ENCODE measurements at regions not wholly inside any gene's neighbourhood (a gene's known extent, or its start where the extent isn't known, plus 50 kb on each side); places are given as distances from the start of the nearest gene placed in this dataset.
"Not testable (repeated sequence)": the region's sequence is repeated elsewhere in the genome, so short reads cannot be mapped to it uniquely, and the experiment has no call there.

- DNase-seq (ENCODE audit: low spot score in 2 of 2) (no peak), FAIRE-seq (no peak)
These were observed 156.1 kb upstream of the CITED2 start for GRCh38 chr6:139530561-139530960.

GRCh38 chr6:139529420-139529819, 155.0 kb upstream of the CITED2 start:
- no peak for DNase-seq (ENCODE audit: low spot score in 2 of 2)
- no peak for FAIRE-seq

- DNase-seq (ENCODE audit: low spot score in 2 of 2) (no peak), FAIRE-seq (no peak)
These were observed 154.0 kb upstream of the CITED2 start for GRCh38 chr6:139528471-139528870.

- no peak for FAIRE-seq
- DNase-seq (ENCODE audit: low spot score in 2 of 2), result no peak
These were observed 151.0 kb upstream of the CITED2 start for GRCh38 chr6:139525415-139525814.

- FAIRE-seq (no peak), DNase-seq (ENCODE audit: low spot score in 2 of 2) (no peak)
These were observed 149.5 kb upstream of the CITED2 start for GRCh38 chr6:139523986-139524385.

- FAIRE-seq (no peak), DNase-seq (ENCODE audit: low spot score in 2 of 2) (no peak)
These were observed 148.2 kb upstream of the CITED2 start for GRCh38 chr6:139522511-139523220.

GRCh38 chr6:139521338-139521737, 146.9 kb upstream of the CITED2 start:
- FAIRE-seq, result no peak
- DNase-seq (ENCODE audit: low spot score in 2 of 2), result no peak

GRCh38 chr6:139520321-139520768, 145.9 kb upstream of the CITED2 start:
- DNase-seq (ENCODE audit: low spot score in 2 of 2), result no peak
- FAIRE-seq, result no peak

- FAIRE-seq (no peak), DNase-seq (ENCODE audit: low spot score in 2 of 2) (peak in 1 of 2 donors; percentile 22)
These were observed 145.2 kb upstream of the CITED2 start for GRCh38 chr6:139519571-139520031.

- FAIRE-seq (no peak), DNase-seq (ENCODE audit: low spot score in 2 of 2) (no peak)
These were observed 144.6 kb upstream of the CITED2 start for GRCh38 chr6:139519097-139519496.

GRCh38 chr6:139518556-139519091, 144.2 kb upstream of the CITED2 start:
- FAIRE-seq (no peak), DNase-seq (ENCODE audit: low spot score in 2 of 2) (no peak)

- not testable (repeated sequence) for FAIRE-seq; DNase-seq (ENCODE audit: low spot score in 2 of 2)
These were observed 143.6 kb upstream of the CITED2 start for GRCh38 chr6:139517998-139518555.

- DNase-seq (ENCODE audit: low spot score in 2 of 2) (no peak), FAIRE-seq (no peak)
These were observed 141.1 kb upstream of the CITED2 start for GRCh38 chr6:139515511-139515910.

GRCh38 chr6:139514819-139515218, 140.4 kb upstream of the CITED2 start:
- DNase-seq (ENCODE audit: low spot score in 2 of 2) (no peak), FAIRE-seq (no peak)

GRCh38 chr6:139510040-139510790, 135.8 kb upstream of the CITED2 start:
- no peak for DNase-seq (ENCODE audit: low spot score in 2 of 2)
- no peak for FAIRE-seq

GRCh38 chr6:139509167-139509566, 134.7 kb upstream of the CITED2 start:
- FAIRE-seq, result no peak

GRCh38 chr6:139508576-139508975, 134.1 kb upstream of the CITED2 start:
- FAIRE-seq (no peak), DNase-seq (ENCODE audit: low spot score in 2 of 2) (no peak)

More at GRCh38 chr6:139509167-139509566, 134.7 kb upstream of the CITED2 start:
- DNase-seq (ENCODE audit: low spot score in 2 of 2), result no peak

- DNase-seq (ENCODE audit: low spot score in 2 of 2) (no peak), FAIRE-seq (no peak)
These were observed 133.6 kb upstream of the CITED2 start for GRCh38 chr6:139508023-139508422.

- DNase-seq (ENCODE audit: low spot score in 2 of 2), result no peak
- FAIRE-seq, result no peak
These were observed 126.5 kb upstream of the CITED2 start for GRCh38 chr6:139500977-139501376.

- no peak for FAIRE-seq
These were observed 124.3 kb upstream of the CITED2 start for GRCh38 chr6:139498715-139499114.

GRCh38 chr6:139497345-139497961, 123.0 kb upstream of the CITED2 start:
- DNase-seq (ENCODE audit: low spot score in 2 of 2) (no peak), FAIRE-seq (no peak)

More at GRCh38 chr6:139498715-139499114, 124.3 kb upstream of the CITED2 start:
- no peak for DNase-seq (ENCODE audit: low spot score in 2 of 2)

Data from frontal cortex (tissue), 3 donors.